NCI-H1092 treated with DMSO at 0.1 percent for 48 hours (cell line): ENCODE measurements at regions not wholly inside any gene's neighbourhood (a gene's known extent, or its start where the extent isn't known, plus 50 kb on each side); places are given as distances from the start of the nearest gene placed in this dataset.

Experiments used
- DNase-seq: peaks from one replicate; lab custom pipeline; 2025; lab: John Stamatoyannopoulos, UW

DNA sequence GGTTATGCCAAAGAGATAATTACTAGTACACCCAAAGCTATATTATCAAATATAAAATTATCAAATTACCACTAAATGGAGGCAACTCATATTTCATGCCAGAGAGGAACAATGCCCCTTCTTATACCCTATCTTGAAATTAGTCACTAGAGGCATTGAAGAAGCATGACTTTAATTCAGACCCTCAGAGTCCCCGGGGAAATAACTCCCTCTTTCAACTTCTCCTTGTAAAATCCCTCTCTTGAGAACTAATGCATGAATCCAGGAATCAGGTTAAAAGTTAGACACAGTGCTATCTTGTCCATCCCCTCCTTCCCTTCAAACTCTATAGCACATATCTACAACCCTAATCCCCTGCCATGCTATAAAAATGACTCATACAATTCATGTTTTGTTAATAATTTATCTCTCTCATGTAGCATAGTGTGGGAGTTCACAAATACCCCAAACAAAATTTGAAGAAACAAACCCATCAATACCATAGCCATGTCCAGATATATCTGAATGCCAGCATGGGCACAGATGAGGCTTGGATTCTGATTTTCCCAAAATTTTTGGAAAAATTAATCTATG lies 665.4 kb downstream of the KCNA4 start:
- no peak for DNase-seq

DNA sequence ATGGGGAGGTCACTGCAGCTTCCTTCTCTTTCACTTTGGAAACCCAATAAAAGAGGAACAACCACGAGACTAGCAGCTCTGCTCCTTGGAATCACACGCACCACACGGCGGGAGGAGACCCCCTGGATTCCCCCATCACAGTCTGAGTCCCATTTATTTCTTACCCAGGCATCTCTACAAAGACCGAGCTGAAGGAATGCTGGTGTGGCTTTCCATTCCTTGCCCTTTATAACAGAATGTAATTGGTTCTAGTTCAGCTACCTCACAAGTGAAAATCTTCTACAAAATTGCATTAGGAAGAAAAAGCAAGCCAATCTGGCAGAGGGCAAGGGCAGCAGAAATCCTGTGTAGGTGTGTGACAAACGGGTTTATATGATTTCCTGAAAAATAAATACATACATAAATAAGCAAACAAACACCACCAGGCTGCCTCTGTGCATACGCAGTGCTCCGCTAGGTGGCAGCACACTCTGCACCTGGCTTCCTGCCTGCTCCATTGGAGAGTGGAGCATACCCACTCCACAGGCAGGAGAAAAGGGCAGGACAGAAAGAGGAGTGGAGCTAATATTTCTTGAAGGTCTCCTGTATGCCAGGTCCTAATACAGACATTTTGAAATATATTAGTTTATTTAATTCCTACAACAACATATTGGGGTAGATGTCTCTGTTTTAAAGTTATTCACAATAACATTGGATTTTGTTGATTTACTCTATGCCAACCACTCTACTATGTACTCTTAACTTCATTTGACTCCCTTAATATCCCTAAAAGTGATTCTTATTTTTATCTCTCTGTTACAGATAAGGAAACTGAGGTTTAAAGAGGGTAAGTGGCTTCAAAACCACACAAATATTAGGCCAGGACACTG lies 673.1 kb downstream of the KCNA4 start:
- peak; percentile 12 for DNase-seq

DNA sequence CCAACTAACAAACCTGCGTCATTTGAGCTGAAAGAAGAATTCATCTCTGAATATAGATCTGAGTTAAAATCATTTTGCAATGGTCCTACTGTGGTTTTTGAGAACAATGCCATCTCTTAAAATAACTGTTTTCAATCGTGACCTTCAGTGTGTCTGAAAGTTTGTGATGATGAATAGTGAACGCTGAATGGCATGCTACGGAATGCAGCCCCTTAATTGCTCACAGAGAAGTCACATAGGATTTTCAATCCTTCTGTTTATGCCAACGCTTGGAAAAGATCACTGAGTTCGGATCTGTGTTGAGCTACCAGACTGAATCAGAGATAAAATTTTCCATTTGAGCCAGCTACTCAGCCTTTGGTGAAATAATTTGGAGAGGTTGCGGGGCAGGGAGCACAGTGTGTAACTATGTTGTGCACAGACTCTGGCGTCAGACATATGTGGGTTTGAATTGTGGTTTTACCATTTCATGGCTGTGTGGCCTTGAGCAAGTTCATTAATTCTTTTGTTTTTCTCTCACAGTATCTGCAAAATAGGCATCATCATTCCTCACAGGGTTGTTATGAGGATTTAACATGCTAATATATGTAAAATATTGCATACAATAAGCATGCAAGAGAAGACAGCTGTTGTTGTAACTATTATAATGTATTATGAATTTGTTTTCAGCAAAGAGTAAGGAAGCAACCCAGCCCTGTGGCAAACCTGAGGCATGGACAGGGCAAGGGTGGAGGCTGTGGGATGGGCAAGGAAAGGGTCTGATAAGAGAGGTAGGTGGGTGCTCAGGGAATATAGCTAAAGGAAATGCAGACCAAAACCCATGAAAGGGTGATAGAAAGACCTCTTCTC lies 679.9 kb downstream of the KCNA4 start:
- DNase-seq: no peak

DNA sequence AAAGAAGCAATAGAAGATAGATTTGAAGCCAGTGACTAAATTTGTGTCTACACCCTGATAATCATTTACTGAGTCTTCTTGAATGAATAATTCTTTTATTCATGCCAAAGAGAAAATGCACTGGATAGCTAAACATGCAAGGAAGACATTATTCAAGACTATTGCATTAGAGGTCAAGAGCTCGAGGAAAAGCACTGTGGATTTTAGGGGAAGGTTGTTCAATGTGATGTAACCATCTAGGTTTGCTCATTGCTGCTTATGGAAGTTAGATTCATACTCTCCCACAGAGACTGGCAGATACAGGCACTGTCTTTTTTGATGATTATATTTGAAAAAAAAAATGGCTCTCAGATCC lies 682.1 kb downstream of the KCNA4 start:
- DNase-seq: no peak

DNA sequence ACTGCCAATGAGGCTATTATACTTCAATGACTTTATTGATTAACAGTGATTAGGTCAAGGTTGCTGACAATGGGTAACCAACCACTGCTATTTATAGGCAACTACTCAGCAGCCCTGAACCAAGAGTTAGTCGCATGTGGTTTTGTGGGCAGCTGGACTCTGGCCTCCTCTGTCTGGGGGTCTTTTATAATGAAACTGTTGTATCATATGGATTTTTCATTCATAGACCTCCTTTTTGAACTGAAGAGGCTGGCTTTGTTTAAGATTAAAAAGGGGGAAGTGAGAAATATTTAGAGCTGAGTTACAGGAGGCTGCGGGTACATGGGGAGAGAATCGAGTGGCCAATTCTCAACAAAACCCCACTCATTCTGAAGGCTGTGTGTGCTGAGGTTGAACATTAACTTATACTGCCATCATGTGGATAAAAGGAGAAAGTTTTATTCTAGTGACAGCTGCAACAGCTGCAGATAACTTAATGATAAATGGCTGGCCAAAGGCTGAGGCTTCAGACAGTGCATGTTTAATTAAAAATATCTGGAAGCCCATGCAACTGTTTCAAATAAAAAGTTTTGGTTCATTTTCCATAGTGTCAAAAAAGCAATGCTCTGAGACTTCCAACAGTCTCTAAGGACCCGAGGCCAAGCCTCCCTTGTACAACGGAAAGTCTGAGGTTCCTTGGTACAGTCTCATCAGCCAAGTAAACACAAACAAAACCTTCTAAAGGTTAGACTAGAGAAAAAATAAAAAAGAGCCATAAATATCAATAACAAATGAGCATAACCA lies 682.6 kb downstream of the KCNA4 start:
- DNase-seq: peak; percentile 28

DNA sequence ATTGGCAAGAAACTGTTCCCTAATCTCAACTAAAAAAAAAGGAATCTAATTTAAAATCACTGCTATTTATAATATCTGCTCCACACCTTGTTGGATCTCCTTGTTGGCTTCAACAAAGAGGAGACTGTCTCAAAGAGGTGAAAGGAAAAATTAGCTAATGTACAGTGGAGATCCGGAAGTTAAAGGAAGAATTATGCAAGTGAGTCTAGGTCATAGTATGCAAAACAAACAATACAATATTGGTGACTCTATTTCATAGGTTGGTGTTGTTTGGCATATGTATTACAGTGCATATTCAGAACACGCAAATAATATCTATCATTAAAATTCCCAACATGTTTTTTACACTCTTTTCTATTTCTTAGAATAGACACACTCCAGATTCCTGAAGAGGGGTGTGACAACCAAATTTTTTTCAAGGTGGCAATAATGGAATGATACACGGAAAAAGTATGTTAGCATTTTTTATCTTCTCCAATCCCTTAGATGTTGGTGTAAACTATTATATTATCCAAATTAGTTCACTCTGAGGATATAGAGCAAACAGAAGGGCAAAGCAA lies 685.3 kb downstream of the KCNA4 start:
- DNase-seq: no peak

DNA sequence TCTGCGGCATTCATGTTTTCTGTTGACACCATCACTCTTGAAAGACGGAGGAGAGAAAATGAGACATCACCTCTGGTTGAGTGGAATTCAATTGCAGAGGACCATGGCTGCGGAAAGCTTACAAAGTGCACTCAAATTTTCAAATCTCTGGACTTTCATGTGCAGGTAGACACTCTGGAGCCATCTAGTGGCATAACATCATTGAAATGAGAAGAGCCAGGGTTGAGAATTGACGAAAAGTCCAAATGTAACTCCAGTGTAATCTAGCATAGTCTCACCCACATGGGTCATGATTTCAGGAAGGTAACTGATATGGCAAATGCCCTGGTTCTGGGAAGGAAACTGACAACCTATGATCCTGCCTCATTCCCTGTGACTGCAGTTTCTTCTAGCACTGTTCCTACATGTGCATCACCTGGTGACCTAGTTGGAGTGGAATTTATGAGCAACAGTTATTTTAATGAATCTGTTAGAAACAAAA lies 687.8 kb downstream of the KCNA4 start:
- peak; percentile 17 for DNase-seq

DNA sequence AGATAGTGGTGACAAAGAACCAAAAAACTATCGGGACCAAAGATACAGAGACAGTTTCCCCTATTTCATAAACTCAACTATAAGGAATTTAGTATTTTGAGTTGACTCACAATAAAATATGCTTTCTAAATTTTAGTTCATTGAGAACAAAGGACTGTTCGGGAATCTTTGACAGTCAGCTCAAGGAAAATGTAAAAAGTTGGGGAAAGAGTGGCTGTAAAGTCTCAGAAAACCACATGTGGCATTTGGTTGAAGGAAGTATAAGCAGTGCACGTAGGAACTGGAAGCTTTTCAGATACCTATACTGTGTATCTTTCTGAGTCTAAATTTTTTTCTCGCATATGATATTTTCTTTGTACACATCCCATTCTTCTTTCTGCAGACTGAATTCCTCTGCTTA lies 688.9 kb downstream of the KCNA4 start:
- no peak for DNase-seq

DNA sequence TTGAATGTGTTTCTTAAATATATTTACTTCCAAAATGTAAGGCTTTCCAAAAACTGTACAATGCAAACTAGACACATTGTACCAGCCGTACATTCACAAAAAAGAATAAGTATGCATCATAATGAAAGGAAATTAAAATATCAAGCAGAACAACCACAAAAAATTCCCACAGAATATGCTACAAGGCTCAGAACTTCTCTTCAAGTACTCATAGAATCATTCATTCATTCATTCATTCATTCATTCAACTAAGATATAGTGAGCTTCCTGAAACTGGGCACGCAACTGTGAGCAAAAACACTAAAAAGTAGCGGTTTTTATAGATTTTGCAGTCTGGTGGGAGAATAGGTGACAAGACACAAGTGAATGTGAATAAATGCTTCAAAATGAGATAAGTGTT lies 690.1 kb downstream of the KCNA4 start:
- DNase-seq: no peak

DNA sequence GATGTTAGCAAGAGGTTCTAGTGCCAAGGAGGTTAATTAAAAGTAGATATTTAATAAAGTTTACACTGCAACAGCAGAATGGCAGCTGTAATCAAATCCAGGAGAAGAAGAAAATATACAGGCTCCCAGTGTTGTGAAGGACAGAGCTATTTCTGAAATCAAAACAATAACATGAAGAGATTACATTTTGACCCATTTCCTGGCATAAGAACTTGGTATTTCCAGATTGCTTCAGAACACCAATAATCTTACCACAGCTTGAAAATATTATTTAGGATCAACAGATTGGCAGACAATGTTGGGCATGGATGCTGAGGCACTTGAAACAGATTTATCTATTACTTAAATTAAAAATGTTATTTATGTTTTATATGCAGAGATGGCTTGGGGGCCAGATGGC lies 692.5 kb downstream of the KCNA4 start:
- no peak for DNase-seq

DNA sequence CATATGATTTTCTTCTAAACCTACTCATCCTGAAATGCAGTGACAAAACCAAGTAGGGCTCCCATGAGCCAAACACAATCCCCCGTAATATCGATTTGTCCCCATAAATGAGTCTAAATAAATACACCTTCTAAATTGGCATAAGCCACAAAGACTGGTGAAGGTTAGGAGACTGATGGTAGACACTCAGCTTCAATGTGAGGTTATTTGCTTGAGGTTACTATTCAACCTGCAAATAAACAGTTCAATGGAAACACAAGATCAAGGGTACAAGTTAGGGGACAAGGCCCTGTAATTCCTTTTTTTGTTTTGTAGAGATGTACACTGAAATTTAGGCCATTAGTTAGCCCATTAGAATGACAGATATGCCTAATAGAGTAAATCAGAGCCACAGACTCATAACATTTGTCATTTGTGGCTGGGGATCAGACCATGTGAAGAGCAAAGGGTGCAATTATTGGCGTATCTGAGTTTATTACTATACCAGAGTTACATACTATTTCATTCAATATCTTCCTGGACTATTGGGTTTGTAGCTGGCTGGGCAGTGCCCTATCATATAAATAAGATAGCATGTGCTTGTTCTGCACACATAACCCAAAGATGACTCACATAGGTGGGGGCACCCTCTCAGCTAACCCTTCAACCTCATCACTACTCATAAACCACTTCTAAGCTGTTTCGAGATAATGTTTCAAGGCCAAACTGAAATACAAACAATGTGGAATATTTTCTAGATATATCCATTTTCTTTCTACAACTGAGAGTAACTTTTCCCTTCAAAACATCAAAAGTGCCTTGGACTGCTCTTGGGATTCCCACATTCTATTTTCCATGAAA lies 695.3 kb downstream of the KCNA4 start:
- no peak for DNase-seq

DNA sequence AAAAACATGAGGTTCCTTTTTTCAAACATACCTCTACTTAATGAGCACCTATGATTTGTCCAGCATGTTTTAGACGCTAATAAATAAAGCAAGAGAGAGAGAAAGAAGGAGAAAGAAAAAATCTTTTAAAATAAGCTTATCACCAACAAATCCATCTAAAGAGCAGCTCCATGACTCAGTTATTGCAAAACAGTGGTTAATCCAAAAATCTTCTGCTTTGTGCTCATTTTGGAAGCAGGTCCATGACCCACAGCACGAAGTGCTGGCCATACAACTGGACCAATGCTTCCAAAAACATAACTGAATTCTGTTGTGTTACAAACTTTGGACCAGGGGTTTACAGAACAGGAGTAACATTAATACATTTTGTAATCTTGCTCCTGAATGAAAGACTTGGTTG lies 696.6 kb downstream of the KCNA4 start:
- no peak for DNase-seq

DNA sequence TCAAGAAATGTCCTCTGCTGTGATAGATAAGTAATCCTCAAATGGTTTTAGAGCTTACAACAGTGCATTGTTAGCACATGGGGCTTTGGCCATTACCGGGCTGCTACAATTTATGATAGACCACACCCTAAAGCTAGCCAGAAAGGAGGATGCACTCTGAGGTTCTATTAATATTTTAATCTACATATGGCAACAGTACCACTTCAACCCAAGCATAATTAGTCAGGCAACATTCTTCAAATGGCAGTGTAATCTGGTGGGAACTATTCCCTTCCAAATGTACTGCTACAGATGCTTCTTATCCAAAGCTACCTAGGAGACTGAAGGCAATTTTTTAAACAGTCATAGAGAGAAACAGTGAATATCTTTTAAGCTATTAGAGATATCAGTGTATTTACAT lies 697.6 kb downstream of the KCNA4 start:
- DNase-seq: no peak

DNA sequence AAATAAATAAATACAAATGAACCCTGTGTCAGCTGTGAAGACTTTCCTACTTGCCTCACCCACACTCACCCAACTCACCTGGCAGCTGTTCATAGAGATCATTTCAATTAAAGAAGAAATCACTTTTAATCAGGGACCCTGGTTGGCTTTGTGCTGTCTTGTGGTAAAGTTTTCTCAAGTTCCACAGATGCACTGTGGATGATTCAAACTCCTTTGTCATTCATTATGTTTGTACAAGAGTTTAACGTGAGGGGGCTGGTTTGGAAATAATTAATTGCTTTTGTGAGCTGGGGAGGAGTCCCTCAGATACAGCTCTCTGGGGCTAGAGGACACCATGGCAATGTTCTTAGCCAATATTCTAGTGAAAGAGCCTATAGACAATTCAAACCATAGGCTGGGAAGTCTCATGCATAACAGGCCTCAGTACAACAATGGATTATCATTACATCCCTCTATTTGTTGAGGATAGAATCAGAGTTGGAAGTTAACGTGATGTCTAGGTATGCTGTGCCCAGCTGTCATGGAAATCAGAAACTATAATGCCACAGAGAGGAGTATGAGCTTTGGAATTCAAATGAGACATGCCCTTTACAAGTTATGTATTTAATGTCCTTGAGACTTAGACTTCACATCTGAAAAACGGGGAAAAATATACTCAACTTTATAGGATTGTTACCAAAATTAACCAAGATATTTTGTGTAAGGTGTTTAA lies 698.5 kb downstream of the KCNA4 start:
- DNase-seq: no peak

DNA sequence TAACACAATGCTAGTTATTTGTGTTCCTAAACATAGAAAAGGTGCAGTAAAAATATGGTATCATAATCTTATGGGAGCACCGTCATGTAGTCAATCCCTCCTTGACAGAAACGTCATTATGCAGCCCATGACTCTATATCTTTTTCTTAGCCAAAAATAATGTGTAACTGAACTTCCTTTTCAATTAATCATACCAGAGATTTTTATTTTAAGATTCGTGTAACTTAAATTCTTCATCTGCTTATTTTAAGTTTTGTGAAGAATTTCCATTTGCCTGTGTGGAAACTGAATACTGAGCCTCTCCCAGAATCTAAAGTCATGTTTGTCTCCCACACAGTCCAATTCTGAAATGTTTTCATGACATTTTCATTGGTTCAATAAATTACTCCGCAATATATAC lies 699.1 kb downstream of the KCNA4 start:
- no peak for DNase-seq

DNA sequence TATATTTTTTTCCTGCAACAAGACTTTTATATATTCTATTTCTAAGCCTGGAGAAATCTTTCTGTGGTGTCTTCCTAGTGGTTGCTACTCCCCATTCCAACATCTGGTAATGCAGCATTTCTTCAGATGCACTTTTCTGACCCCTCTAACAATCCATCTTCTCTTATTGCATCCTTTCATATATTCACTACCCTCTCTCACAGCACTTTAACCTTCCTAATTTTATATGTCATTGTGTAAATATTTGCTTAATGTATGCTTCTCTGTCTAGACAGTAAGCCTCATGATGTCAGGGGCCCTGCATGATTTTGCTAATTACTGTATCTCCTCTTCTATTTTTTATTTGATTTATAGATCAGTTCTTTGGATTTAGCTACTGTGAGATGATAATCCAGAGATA lies 701.6 kb downstream of the KCNA4 start:
- no peak for DNase-seq

DNA sequence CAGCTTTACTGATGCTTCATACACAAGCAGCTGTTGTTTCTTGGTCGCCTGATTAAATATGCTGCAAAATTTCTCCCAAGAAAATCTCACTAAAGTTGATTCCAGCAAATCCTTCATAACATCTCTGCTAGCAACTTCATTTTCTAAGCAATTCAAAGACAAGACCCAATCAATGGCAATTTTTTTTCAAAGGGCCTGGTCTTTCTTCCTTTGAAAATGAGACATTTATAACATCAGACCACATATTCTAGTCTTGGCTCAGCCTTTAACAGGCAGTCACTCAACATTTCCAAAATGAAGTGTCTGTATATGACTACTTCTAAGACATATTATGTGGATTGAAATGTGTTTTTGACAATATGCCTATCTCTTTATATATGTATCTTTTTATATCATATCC lies 702.6 kb downstream of the KCNA4 start:
- no peak for DNase-seq

DNA sequence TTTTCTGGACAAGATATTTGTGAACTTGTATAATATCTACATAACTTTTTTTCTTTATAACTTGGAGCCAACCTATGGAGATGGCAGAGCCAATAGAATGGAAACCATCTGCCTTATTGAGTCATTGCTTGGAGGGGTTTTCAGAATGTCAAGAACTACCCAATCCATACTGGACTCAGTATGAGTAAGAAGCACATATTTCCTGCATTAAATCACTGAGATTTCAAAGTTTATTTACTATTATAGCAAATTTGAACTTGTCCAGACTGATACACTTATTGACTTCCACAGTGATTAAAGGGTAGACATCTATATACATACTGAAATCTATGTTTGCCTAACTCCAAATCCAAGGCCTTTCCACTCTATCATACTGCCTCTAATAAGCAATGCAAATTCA lies 704.0 kb downstream of the KCNA4 start:
- DNase-seq: no peak

DNA sequence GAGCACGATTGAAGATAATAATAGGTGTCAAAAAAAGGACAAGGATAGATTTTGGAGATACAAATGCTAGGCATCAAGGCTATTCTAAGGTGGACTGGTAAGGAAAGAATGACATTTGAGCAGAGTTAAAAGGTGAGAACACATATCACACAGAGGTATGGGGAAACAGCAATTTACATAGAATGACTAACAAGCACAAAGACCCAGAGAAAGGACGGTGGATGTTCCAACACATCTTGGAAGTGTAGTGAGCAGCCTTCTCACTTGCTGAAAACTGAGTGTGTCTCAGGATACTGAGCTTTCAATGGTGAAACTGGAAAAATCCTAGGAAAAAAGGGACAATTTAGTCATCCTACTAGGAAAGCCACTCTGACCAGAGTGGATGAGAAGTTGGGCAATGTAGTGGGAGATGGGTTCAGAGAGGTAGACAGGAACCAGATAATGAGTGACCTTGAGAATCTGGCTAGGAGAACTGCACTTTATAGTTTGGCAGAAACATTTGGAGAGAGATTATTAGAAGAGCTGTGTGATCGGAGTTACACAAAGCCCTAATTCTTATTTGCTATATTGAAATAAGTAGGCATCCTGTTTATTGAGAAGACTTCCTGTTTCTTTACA lies 706.0 kb downstream of the KCNA4 start:
- no peak for DNase-seq

DNA sequence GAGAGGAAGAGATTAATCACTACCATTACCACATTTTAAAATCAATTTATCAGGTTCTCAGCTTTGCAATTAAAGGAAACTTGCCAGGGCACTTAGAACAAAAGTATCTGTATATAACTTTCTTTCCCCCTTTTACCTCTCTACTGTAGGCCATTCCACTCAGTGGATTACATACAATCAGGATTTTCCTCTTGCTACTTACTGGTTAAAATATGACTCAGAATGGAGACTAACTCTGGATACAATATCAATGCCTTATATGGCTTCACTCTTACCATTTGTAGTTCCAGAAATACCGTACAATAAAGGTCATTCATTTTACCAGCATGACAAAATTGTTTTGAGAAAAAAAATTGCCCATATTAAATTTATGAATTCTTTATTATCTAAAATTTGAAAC lies 706.8 kb downstream of the KCNA4 start:
- no peak for DNase-seq
